Astrocyte (in vitro differentiated cells and primary cell): ENCODE measurements at regions not wholly inside any gene's neighbourhood (a gene's known extent, or its start where the extent isn't known, plus 50 kb on each side); places are given as distances from the start of the nearest gene placed in this dataset.

Experiments used
- EZH2 ChIP-seq: IDR thresholded peaks from 2 replicates; pipeline ENCODE4 v1.6.1; 2012; ENCODE audit warnings: mild to moderate bottlenecking, low read length, inconsistent platforms; ENCODE audit not compliant: insufficient read depth
- TF ChIP-seq, protein P1 (sequence below): IDR thresholded peaks from 2 replicates; pipeline ENCODE4 v1.5.1; 2011; ENCODE audit warnings: low read depth, mild to moderate bottlenecking, inconsistent platforms, low read length, moderate library complexity; ENCODE audit not compliant: insufficient read depth

DNA sequence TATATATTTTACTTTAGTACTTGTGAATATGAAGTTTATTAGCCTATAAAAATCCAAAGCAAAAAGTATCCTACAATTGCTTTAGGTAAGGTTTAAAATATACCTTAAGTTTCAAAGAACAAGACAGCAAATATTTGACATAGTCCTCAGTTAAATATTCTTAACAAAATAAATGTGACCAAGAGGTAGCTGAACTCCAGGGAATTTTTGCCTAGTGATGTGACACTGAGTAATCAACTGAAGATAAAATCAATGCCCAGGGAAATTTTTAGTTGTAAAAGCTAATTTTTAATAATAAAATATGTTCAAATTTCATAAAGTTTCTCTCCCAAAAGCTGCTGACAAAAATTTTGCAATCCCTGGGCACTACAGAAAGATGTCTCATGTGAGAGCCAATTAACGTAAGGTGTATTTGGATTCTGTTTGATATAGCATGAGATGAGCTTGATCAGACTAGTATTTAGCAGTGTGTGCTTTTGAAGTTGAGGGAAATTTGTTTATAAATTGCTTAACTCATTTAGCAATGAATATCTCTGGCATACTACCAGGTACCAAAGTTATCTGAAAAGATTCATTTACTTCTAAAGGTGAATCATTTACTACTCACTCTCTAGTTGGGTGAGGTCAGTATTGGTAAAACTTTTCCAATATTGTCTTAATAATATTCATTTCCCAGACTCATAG, 80.2 kb upstream of the PALMD start:
- TF ChIP-seq EZH2 = no peak
- TF ChIP-seq, protein P1, sequence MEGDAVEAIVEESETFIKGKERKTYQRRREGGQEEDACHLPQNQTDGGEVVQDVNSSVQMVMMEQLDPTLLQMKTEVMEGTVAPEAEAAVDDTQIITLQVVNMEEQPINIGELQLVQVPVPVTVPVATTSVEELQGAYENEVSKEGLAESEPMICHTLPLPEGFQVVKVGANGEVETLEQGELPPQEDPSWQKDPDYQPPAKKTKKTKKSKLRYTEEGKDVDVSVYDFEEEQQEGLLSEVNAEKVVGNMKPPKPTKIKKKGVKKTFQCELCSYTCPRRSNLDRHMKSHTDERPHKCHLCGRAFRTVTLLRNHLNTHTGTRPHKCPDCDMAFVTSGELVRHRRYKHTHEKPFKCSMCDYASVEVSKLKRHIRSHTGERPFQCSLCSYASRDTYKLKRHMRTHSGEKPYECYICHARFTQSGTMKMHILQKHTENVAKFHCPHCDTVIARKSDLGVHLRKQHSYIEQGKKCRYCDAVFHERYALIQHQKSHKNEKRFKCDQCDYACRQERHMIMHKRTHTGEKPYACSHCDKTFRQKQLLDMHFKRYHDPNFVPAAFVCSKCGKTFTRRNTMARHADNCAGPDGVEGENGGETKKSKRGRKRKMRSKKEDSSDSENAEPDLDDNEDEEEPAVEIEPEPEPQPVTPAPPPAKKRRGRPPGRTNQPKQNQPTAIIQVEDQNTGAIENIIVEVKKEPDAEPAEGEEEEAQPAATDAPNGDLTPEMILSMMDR = no peak
